HepG2 (cell line): ENCODE measurements at regions not wholly inside any gene's neighbourhood (a gene's known extent, or its start where the extent isn't known, plus 50 kb on each side); places are given as distances from the start of the nearest gene placed in this dataset.
A peak's percentile ranks its signal among the peaks of the same experiment; 100 is the strongest.

ENCODE experiments used
- ATAC-seq: fragments of 200-7000 bp; cut with Tn5 transposase; 3 replicates; pipeline ENCODE4 v1.9.1; 2020; ENCODE audit warnings: mild to moderate bottlenecking, moderate library complexity
- BruUV-seq: library from RNA; stranded (reverse); fragments of 400-500 nt; replicated peaks from 2 replicates; lab custom pipeline; 2021; lab: Mats Ljungman, UMichigan
- CTCF ChIA-PET: fragments of 300-600 bp; formaldehyde crosslinking; extraction: SDS; loops from one replicate; lab custom pipeline; 2021; ENCODE audit warnings: low total read pairs, inconsistent platforms, low intra/inter-chr PET ratio; lab: Yijun Ruan, JAX
- POLR2A ChIA-PET: fragments of 350-600 bp; sonication (Branson Sonifier 250); formaldehyde crosslinking; loops from one replicate; lab custom pipeline; 2020; ENCODE audit warnings: antibody characterized with exemption, inconsistent platforms; lab: Yijun Ruan, JAX
- DNase-seq: peaks from one replicate; pipeline ENCODE4 v3.0.0-alpha.2; 2015; ENCODE audit warnings: low spot score
- FAIRE-seq: peaks from 3 replicates; lab custom pipeline; 2011; peaks lifted over from hg19 to GRCh38; lab: Jason Lieb, UNC
- H2AFZ ChIP-seq: one replicate; pipeline ENCODE4 v1.6.1; 2011; ENCODE audit warnings: low read length, inconsistent platforms
- H3K27ac ChIP-seq: fragments of 300-600 bp; 3 replicates; pipeline ENCODE4 v1.8.0; 2011; ENCODE audit warnings: mixed run types, mild to moderate bottlenecking, mixed read lengths, low read length, inconsistent platforms; ENCODE audit not compliant: insufficient read depth; ENCODE audit errors: extremely low read length
- H3K27me3 ChIP-seq, 2 experiments: fragments of 200-600 bp in 1 of 2; 2 replicates in 1 of 2; 3 replicates in 1 of 2; pipeline versions ENCODE4 v1.6.0 to v1.8.0; 2011; ENCODE audit warnings: low read length in 2 of 2, mild to moderate bottlenecking in 2 of 2, moderate library complexity in 2 of 2, inconsistent platforms in 1 of 2; ENCODE audit not compliant: insufficient read depth in 2 of 2, control insufficient read depth in 1 of 2
- H3K36me3 ChIP-seq, 2 experiments: fragments of 200-600 bp in 1 of 2; replicated peaks in 1 of 2; 2 replicates in 1 of 2; 3 replicates in 1 of 2; pipeline versions ENCODE4 v1.5.1 to v1.8.0; 2011; ENCODE audit warnings: low read length in 2 of 2, inconsistent platforms in 1 of 2; ENCODE audit not compliant: insufficient read depth in 2 of 2, control insufficient read depth in 1 of 2
- H3K4me1 ChIP-seq: 2 replicates; pipeline ENCODE4 v1.5.1; 2012; ENCODE audit warnings: low read length, inconsistent platforms; ENCODE audit not compliant: insufficient read depth
- H3K4me2 ChIP-seq: 2 replicates; pipeline ENCODE4 v1.6.0; 2011; ENCODE audit warnings: low read depth, low read length, inconsistent platforms
- H3K4me3 ChIP-seq, 3 experiments: fragments of 200-600 bp in 1 of 3; sonication (generic), shearing (Covaris generic) in 1 of 3; replicated peaks in 1 of 3; 2 replicates each; pipeline ENCODE4 v1.5.1; 2011 to 2016; ENCODE audit warnings: low read length in 3 of 3, inconsistent platforms in 2 of 3, low read depth in 2 of 3, mild to moderate bottlenecking in 2 of 3, control low read depth in 1 of 3, mixed read lengths in 1 of 3; ENCODE audit not compliant: insufficient read depth in 1 of 3
- H3K79me2 ChIP-seq: one replicate; pipeline ENCODE4 v1.6.1; 2011; ENCODE audit warnings: low read length, inconsistent platforms; ENCODE audit not compliant: insufficient read depth
- H3K9ac ChIP-seq: 2 replicates; pipeline ENCODE4 v1.6.0; 2011; ENCODE audit warnings: mild to moderate bottlenecking, low read depth, low read length, inconsistent platforms; ENCODE audit not compliant: insufficient read depth
- H3K9me3 ChIP-seq: 2 replicates; pipeline ENCODE4 v1.5.1; 2012; ENCODE audit warnings: mild to moderate bottlenecking, low read length
- H4K20me1 ChIP-seq: 2 replicates; pipeline ENCODE4 v1.6.0; 2011; ENCODE audit warnings: inconsistent platforms, mild to moderate bottlenecking, low read length, moderate library complexity; ENCODE audit not compliant: insufficient read depth
- AKAP8 ChIP-seq: sonication (generic); formaldehyde crosslinking; IDR thresholded peaks from 2 replicates; pipeline ENCODE4 v1.5.1; 2020; ENCODE audit warnings: mild to moderate bottlenecking, missing genetic modification reagents
- BATF2 ChIP-seq: sonication (generic); formaldehyde crosslinking; IDR thresholded peaks from 2 replicates; pipeline ENCODE4 v1.8.0; 2022; ENCODE audit warnings: mild to moderate bottlenecking, missing genetic modification reagents, moderate library complexity
- BHLHE40 ChIP-seq: IDR thresholded peaks from 2 replicates; pipeline ENCODE4 v1.6.1; 2011; ENCODE audit warnings: low read length, improper control_type of control experiment
- E2F5 ChIP-seq: sonication (generic); formaldehyde crosslinking; conservative IDR thresholded peaks from 2 replicates; pipeline ENCODE4 v1.4.0; 2020; ENCODE audit warnings: missing genetic modification reagents
- HOXD1 ChIP-seq: sonication (generic); formaldehyde crosslinking; IDR thresholded peaks from 2 replicates; pipeline ENCODE4 v1.5.0; 2020; ENCODE audit warnings: missing genetic modification reagents
- MTF1 ChIP-seq: sonication (generic); formaldehyde crosslinking; IDR thresholded peaks from 2 replicates; pipeline ENCODE4 v1.5.0; 2020; ENCODE audit warnings: missing genetic modification reagents
- NFE2L2 ChIP-seq: fragments of 150-350 bp; IDR thresholded peaks from 2 replicates; pipeline ENCODE4 v1.6.1; 2014; ENCODE audit warnings: low read length
- PLSCR1 ChIP-seq: sonication (generic); formaldehyde crosslinking; IDR thresholded peaks from 2 replicates; pipeline ENCODE4 v1.5.0; 2020; ENCODE audit warnings: missing genetic modification reagents, mild to moderate bottlenecking, borderline replicate concordance
- TEAD3 ChIP-seq: optimal IDR thresholded peaks from 2 replicates; pipeline ENCODE3; 2016; ENCODE audit warnings: borderline replicate concordance
- TOE1 ChIP-seq: sonication (generic); formaldehyde crosslinking; IDR thresholded peaks from 2 replicates; pipeline ENCODE4 v1.4.0; 2020; ENCODE audit warnings: mild to moderate bottlenecking, missing genetic modification reagents
- ZBTB37 ChIP-seq: sonication (generic); formaldehyde crosslinking; IDR thresholded peaks from 2 replicates; pipeline ENCODE4 v1.4.0; 2020; ENCODE audit warnings: mild to moderate bottlenecking, missing genetic modification reagents
- ZBTB4 ChIP-seq: sonication (generic); formaldehyde crosslinking; IDR thresholded peaks from 2 replicates; pipeline ENCODE4 v1.4.0; 2020; ENCODE audit warnings: missing genetic modification reagents, mild to moderate bottlenecking, borderline replicate concordance
- ZMAT3 ChIP-seq: sonication (generic); formaldehyde crosslinking; conservative IDR thresholded peaks from 2 replicates; pipeline ENCODE4 v1.7.0; 2021; ENCODE audit warnings: missing genetic modification reagents
- ZNF569 ChIP-seq: sonication (generic); formaldehyde crosslinking; IDR thresholded peaks from 2 replicates; pipeline ENCODE4 v1.5.0; 2020; ENCODE audit warnings: mild to moderate bottlenecking, missing genetic modification reagents, moderate library complexity, borderline replicate concordance
- ZNF619 ChIP-seq: sonication (generic); formaldehyde crosslinking; IDR thresholded peaks from 2 replicates; pipeline ENCODE4 v1.4.0; 2020; ENCODE audit warnings: mild to moderate bottlenecking, missing genetic modification reagents
- ZNF746 ChIP-seq: sonication (generic); formaldehyde crosslinking; IDR thresholded peaks from 2 replicates; pipeline ENCODE4 v1.8.0; 2022; ENCODE audit warnings: mild to moderate bottlenecking, missing genetic modification reagents
- WGBS: methylation state at CpG from one replicate; pipeline ENCODE4 v1.1.6; 2017; ENCODE audit warnings: low lambda C conversion rate; 5-methylcytosine and 5-hydroxymethylcytosine counted together
- in situ Hi-C: cut with HindIII; loops from 2 replicates; pipeline ENCODE4 v1.10.0; 2017; ENCODE audit warnings: low pct_unique_long_range_greater_than_20kb; ENCODE audit not compliant: extremely low pct_ligation_motif_present
- intact Hi-C: fragments of 100-400 bp; cut with micrococcal nuclease; formaldehyde crosslinking; loops from one replicate; pipeline ENCODE4 v1.10.0; 2022; ENCODE audit not compliant: unreplicated experiment

DNA sequence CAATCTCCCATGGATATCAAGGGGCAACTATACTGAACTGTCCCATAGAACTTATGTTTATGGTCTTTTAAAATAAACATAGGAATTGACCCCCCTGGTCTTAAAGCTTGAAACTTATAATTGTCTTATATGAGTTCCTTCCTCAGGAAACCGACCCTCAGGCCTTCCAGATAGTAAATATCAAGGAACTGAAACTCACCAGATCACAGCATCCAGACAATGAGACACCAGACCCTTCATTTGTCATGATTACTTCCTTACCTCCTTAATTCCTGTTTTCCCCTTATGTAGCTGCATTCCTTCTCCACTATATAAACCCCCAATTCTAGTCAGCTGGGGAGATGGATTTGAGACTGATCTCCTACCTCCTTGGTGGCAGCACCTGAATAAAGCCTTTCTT is 94.8 kb upstream of the GRPR start (continued):
- TF ChIP-seq ZMAT3 (CRISPR knock-in tag) (no peak), ZBTB4 (CRISPR knock-in tag) (no peak), HOXD1 (CRISPR knock-in tag) (no peak), MTF1 (no peak)
- TF ChIP-seq, all 625 proteins: peak for 0

DNA sequence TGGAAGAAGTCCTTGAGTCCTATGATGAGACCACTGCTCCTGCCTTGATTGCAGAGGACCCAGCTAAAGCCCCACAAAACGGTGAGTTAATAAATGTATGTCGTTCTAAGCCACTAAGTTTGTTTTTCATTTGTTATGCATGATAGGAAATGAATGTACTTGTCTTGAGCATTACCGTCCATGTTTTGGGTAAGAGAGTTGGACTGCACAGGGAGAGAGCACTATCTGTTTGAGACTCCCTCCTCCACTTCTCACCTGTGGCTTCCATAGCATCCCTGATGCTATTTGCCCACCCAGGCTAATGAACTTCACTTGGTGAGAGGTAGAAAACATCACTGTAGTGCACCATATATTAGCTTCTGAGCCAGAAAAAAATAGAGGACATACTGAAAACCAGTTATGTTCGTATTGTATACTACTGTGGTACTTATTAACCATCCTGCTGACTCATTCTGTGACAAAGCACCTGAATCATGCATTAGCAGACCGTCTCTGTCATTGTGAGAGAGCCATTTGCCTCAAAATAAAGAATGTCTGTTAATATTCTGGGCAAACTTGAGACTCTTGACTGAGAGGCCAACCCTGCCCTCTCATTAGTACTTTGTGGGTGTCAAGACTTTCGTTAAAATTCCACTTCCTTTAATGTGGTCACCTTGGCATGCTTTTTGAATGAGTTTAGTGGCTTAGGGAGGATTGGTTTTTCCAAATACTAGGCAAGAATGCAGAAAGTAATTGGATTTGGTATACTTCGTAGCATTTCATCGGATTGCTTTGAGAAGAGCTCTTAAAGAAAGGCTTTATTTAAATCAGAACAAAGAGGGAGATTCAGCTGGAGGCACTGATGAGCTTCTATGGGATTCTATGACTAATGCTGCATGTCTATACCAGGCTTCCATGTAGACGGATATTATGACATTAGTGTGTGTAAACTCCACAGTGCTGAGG is 99.3 kb upstream of the GRPR start:
- POLR2A ChIA-PET, result no interaction called here
- Histone ChIP-seq H4K20me1 (no peaks in the 10 kb centered on the region), H2AFZ (no peak overlapping the region), H3K27ac (no peak overlapping the region), H3K27me3 (no peaks in the 10 kb centered on the region), H3K9ac (no peak overlapping the region), H3K4me1 (no peaks in the 10 kb centered on the region), H3K36me3 (no peaks in the 10 kb centered on the region), H3K9me3 (no peaks in the 10 kb centered on the region), H3K79me2 (no peaks in the 10 kb centered on the region), H3K4me3 (no peak overlapping the region), H3K4me2 (no peak overlapping the region)
- in situ Hi-C loops, result no loop called here
- 6% methylated on average over 9 of the region's 9 CpGs for whole genome bisulfite sequencing
- DNase-seq (peak; percentile 1), FAIRE-seq (no peak), ATAC-seq (no peak)
- intact Hi-C loops, result no loop called here
- no TSS peak for BruUV-seq
- CTCF ChIA-PET, result no interaction called here
- TF ChIP-seq ZBTB37 (CRISPR knock-in tag), result no peak
- no peak for TF ChIP-seq BATF2 (CRISPR knock-in tag)
- TF ChIP-seq E2F5 (CRISPR knock-in tag), result no peak
- no peak for TF ChIP-seq TOE1 (CRISPR knock-in tag)
- TF ChIP-seq AKAP8, result no peak
- no peak for TF ChIP-seq NFE2L2
- no peak for TF ChIP-seq ZNF569 (CRISPR knock-in tag)
- TF ChIP-seq ZNF746 (CRISPR knock-in tag), result no peak
- TF ChIP-seq BHLHE40, result no peak
- TF ChIP-seq PLSCR1 (CRISPR knock-in tag), result no peak
- TF ChIP-seq ZNF619 (CRISPR knock-in tag), result no peak
- TF ChIP-seq TEAD3 (CRISPR knock-in tag), result no peak
